ENCODE measurements at regions not wholly inside any gene's neighbourhood (a gene's known extent, or its start where the extent isn't known, plus 50 kb on each side); places are given as distances from the start of the nearest gene placed in this dataset.
"Not testable (repeated sequence)": the region's sequence is repeated elsewhere in the genome, so short reads cannot be mapped to it uniquely, and the experiment has no call there.

- DNase-seq, result no peak
Observed at GRCh38 chr11:70883973-70884623, 368.3 kb downstream of the SHANK2 start.

- DNase-seq, result no peak
Observed at GRCh38 chr11:70885281-70886231, 366.8 kb downstream of the SHANK2 start.

GRCh38 chr11:70886256-70886655 lies 366.1 kb downstream of the SHANK2 start:
- no peak for DNase-seq

GRCh38 chr11:70886676-70887541 lies 365.5 kb downstream of the SHANK2 start:
- no peak for DNase-seq

- no peak for DNase-seq
Observed at GRCh38 chr11:70887542-70887827, 364.9 kb downstream of the SHANK2 start.

GRCh38 chr11:70888061-70888460 lies 364.3 kb downstream of the SHANK2 start:
- DNase-seq, result no peak

- DNase-seq, result no peak
Observed at GRCh38 chr11:70889411-70889810, 363.0 kb downstream of the SHANK2 start.

GRCh38 chr11:70891844-70892380 lies 360.5 kb downstream of the SHANK2 start:
- no peak for DNase-seq

- DNase-seq, result no peak
Observed at GRCh38 chr11:70892889-70893288, 359.5 kb downstream of the SHANK2 start.

GRCh38 chr11:70894566-70895365 lies 357.6 kb downstream of the SHANK2 start:
- no peak for DNase-seq

GRCh38 chr11:70895366-70895670 lies 357.1 kb downstream of the SHANK2 start:
- no peak for DNase-seq

- DNase-seq, result no peak
Observed at GRCh38 chr11:70897429-70897828, 354.9 kb downstream of the SHANK2 start.

- no peak for DNase-seq
Observed at GRCh38 chr11:70899616-70900015, 352.8 kb downstream of the SHANK2 start.

- no peak for DNase-seq
Observed at GRCh38 chr11:70900540-70900939, 351.8 kb downstream of the SHANK2 start.

GRCh38 chr11:70901951-70902521 lies 350.3 kb downstream of the SHANK2 start:
- no peak for DNase-seq

- not testable (repeated sequence) for DNase-seq
Observed at GRCh38 chr11:70903229-70903628, 349.1 kb downstream of the SHANK2 start.

- DNase-seq, result no peak
Observed at GRCh38 chr11:70906101-70906500, 346.3 kb downstream of the SHANK2 start.

GRCh38 chr11:70908223-70908622 lies 344.2 kb downstream of the SHANK2 start:
- no peak for DNase-seq

GRCh38 chr11:70910835-70911234 lies 341.5 kb downstream of the SHANK2 start:
- no peak for DNase-seq

GRCh38 chr11:70912226-70912840 lies 340.0 kb downstream of the SHANK2 start:
- DNase-seq, result no peak

GRCh38 chr11:70913715-70914231 lies 338.6 kb downstream of the SHANK2 start:
- DNase-seq, result no peak
